Inflammatory macrophage (primary cell): ENCODE measurements at regions not wholly inside any gene's neighbourhood (a gene's known extent, or its start where the extent isn't known, plus 50 kb on each side); places are given as distances from the start of the nearest gene placed in this dataset.
"Not testable (repeated sequence)": the region's sequence is repeated elsewhere in the genome, so short reads cannot be mapped to it uniquely, and the experiment has no call there.

ENCODE experiments used
- DNase-seq, 2 donors: peaks; one replicate each; pipeline ENCODE4 v3.0.0-alpha.2; 2020 to 2022

- no peak for DNase-seq
These were observed 1043.0 kb upstream of the CDH18 start for GRCh38 chr5:21030981-21031380.

GRCh38 chr5:21024966-21025365, 1037.0 kb upstream of the CDH18 start:
- DNase-seq: no peak

- DNase-seq: no peak
These were observed 1025.2 kb upstream of the CDH18 start for GRCh38 chr5:21013237-21013636.

- no peak for DNase-seq
These were observed 1019.8 kb upstream of the CDH18 start for GRCh38 chr5:21007781-21008180.

- not testable (repeated sequence) for DNase-seq
These were observed 1000.9 kb upstream of the CDH18 start for GRCh38 chr5:20988933-20989332.

GRCh38 chr5:20985754-20986153, 997.8 kb upstream of the CDH18 start:
- no peak for DNase-seq

GRCh38 chr5:20974426-20974825, 986.4 kb upstream of the CDH18 start:
- no peak for DNase-seq

GRCh38 chr5:20972419-20972925, 984.5 kb upstream of the CDH18 start:
- no peak for DNase-seq

- no peak for DNase-seq
These were observed 971.3 kb upstream of the CDH18 start for GRCh38 chr5:20959347-20959746.

GRCh38 chr5:20958641-20959040, 970.6 kb upstream of the CDH18 start:
- no peak for DNase-seq

- DNase-seq: no peak
These were observed 968.1 kb upstream of the CDH18 start for GRCh38 chr5:20956134-20956533.

GRCh38 chr5:20949636-20950035, 961.6 kb upstream of the CDH18 start:
- no peak for DNase-seq

- not testable (repeated sequence) for DNase-seq
These were observed 955.4 kb upstream of the CDH18 start for GRCh38 chr5:20943183-20943971.

GRCh38 chr5:20942603-20943002, 954.6 kb upstream of the CDH18 start:
- DNase-seq: not testable (repeated sequence)

GRCh38 chr5:20940786-20941185, 952.8 kb upstream of the CDH18 start:
- not testable (repeated sequence) for DNase-seq

- not testable (repeated sequence) for DNase-seq
These were observed 902.9 kb upstream of the CDH18 start for GRCh38 chr5:20890936-20891335.

- DNase-seq: not testable (repeated sequence)
These were observed 887.7 kb upstream of the CDH18 start for GRCh38 chr5:20875726-20876125.

- DNase-seq: not testable (repeated sequence)
These were observed 877.9 kb upstream of the CDH18 start for GRCh38 chr5:20865892-20866291.

GRCh38 chr5:20833081-20833627, 845.2 kb upstream of the CDH18 start:
- no peak for DNase-seq

- no peak for DNase-seq
These were observed 844.4 kb upstream of the CDH18 start for GRCh38 chr5:20832204-20833080.

- not testable (repeated sequence) for DNase-seq
These were observed 838.0 kb upstream of the CDH18 start for GRCh38 chr5:20825951-20826350.

GRCh38 chr5:20797216-20797615, 809.2 kb upstream of the CDH18 start:
- DNase-seq: not testable (repeated sequence)

- DNase-seq: not testable (repeated sequence)
These were observed 796.8 kb upstream of the CDH18 start for GRCh38 chr5:20784755-20785154.
